ENCODE measurements at regions not wholly inside any gene's neighbourhood (a gene's known extent, or its start where the extent isn't known, plus 50 kb on each side); places are given as distances from the start of the nearest gene placed in this dataset.

- no peak overlapping the region for H3K4me3 ChIP-seq (ENCODE audit: low read depth, low read length)
- no peak for TF ChIP-seq CTCF (IDR thresholded peaks at IDR 0.05; ENCODE audit: insufficient read depth, low read depth, low read length)
- DNase-seq (ENCODE audit: low read depth): no peak
Observed at GRCh38 chr2:41355794-41356193, 692.0 kb upstream of the PKDCC start.

GRCh38 chr2:41364842-41365241, 683.0 kb upstream of the PKDCC start:
- DNase-seq (ENCODE audit: low read depth): no peak
- no peak for TF ChIP-seq CTCF (IDR thresholded peaks at IDR 0.05; ENCODE audit: insufficient read depth, low read depth, low read length)
- H3K4me3 ChIP-seq (ENCODE audit: low read depth, low read length): no peak overlapping the region

GRCh38 chr2:41375901-41376300, 671.9 kb upstream of the PKDCC start:
- H3K4me3 ChIP-seq (ENCODE audit: low read depth, low read length): no peak overlapping the region
- DNase-seq (ENCODE audit: low read depth): no peak
- TF ChIP-seq CTCF (IDR thresholded peaks at IDR 0.05; ENCODE audit: insufficient read depth, low read depth, low read length): no peak

GRCh38 chr2:41377837-41378236, 670.0 kb upstream of the PKDCC start:
- no peak overlapping the region for H3K4me3 ChIP-seq (ENCODE audit: low read depth, low read length)
- DNase-seq (ENCODE audit: low read depth): no peak
- TF ChIP-seq CTCF (IDR thresholded peaks at IDR 0.05; ENCODE audit: insufficient read depth, low read depth, low read length): no peak

- no peak for TF ChIP-seq CTCF (IDR thresholded peaks at IDR 0.05; ENCODE audit: insufficient read depth, low read depth, low read length)
- DNase-seq (ENCODE audit: low read depth): no peak
- no peak overlapping the region for H3K4me3 ChIP-seq (ENCODE audit: low read depth, low read length)
Observed at GRCh38 chr2:41378420-41378819, 669.4 kb upstream of the PKDCC start.

DNA sequence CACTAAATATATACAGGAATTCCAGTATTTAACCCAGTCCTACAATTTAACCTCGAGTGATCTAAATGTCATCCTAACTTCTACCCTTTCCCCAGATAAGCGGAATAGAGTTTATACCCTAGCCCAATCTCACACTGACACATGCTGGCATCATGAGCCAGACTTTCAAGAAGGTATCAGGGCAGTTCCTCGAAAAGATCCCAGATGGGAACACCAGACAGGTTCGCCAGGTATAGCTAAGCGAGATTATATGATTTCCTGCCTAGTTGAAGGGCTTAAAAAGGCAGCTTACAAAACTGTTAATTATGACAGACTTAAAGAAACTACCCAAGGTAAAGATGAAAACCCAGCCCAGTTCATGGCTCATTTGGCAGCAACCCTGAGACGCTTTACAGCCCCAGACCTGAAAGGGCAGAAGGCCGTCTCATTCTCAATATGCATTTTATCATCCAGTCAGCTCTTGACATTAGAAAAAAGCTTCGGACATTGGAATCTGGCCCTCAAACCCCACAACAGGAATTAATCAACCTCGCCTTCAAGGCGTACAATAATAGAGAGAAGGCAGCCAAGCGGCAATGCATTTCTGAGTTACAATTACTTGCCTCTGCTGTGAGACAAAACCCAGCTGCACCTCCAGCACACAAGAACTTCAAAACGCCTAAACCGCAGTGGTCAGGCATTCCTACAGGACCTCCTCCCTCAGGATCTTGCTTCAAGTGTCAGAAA, 668.2 kb upstream of the PKDCC start:
- no peak overlapping the region for H3K4me3 ChIP-seq (ENCODE audit: low read depth, low read length)
- no peak for TF ChIP-seq CTCF (IDR thresholded peaks at IDR 0.05; ENCODE audit: insufficient read depth, low read depth, low read length)
- no peak for DNase-seq (ENCODE audit: low read depth)

GRCh38 chr2:41381701-41382100, 666.1 kb upstream of the PKDCC start:
- no peak overlapping the region for H3K4me3 ChIP-seq (ENCODE audit: low read depth, low read length)
- no peak for DNase-seq (ENCODE audit: low read depth)
- no peak for TF ChIP-seq CTCF (IDR thresholded peaks at IDR 0.05; ENCODE audit: insufficient read depth, low read depth, low read length)

All from fibroblast of villous mesenchyme (primary cell).